ENCODE measurements at regions not wholly inside any gene's neighbourhood (a gene's known extent, or its start where the extent isn't known, plus 50 kb on each side); places are given as distances from the start of the nearest gene placed in this dataset.
"Not testable (repeated sequence)": the region's sequence is repeated elsewhere in the genome, so short reads cannot be mapped to it uniquely, and the experiment has no call there.

DNA sequence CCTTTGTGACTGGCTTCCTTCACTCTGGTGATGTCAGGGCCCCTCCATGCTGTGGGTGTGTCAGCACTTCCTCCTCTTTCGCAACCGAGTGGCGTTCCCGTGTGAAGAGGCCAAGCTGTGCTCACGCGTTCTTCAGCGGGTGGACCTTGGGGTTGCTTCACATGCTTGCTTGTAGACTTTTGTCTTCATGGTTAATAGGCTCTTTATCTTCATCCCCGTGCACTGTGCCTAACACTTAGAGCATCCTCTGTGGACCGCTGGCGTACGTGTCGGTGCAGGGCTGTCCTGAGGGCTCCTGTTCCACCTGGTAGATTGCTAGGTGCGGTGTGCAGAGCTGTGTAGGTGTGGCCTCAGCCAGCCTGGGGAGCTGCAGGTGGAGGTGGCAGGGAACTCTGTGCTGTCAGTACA, 182.3 kb downstream of the OR4M2 start:
- DNase-seq (ENCODE audit: low spot score) = no peak

DNA sequence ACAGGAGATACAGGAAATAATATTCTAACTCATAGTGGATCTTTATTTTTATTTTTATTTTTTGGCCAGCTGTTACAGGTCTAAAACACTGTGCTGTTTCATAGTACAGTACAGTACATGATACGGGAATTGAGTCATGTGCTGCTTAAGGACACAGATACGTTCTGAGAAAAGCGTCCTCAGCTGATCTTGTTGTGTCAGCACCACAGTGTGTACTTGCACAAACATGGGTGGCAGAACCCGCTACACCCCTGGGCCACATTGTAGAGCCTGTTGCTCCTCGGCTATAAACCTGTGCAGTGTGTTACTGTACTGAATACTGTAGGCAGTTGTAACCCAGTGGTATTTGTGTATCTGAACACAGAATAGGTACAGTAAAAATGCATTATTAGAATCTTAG, 183.4 kb downstream of the OR4M2 start:
- no peak for DNase-seq (ENCODE audit: low spot score)

GRCh38 chr15:22264272-22264671, 183.9 kb downstream of the OR4M2 start:
- not testable (repeated sequence) for DNase-seq (ENCODE audit: low spot score)

DNA sequence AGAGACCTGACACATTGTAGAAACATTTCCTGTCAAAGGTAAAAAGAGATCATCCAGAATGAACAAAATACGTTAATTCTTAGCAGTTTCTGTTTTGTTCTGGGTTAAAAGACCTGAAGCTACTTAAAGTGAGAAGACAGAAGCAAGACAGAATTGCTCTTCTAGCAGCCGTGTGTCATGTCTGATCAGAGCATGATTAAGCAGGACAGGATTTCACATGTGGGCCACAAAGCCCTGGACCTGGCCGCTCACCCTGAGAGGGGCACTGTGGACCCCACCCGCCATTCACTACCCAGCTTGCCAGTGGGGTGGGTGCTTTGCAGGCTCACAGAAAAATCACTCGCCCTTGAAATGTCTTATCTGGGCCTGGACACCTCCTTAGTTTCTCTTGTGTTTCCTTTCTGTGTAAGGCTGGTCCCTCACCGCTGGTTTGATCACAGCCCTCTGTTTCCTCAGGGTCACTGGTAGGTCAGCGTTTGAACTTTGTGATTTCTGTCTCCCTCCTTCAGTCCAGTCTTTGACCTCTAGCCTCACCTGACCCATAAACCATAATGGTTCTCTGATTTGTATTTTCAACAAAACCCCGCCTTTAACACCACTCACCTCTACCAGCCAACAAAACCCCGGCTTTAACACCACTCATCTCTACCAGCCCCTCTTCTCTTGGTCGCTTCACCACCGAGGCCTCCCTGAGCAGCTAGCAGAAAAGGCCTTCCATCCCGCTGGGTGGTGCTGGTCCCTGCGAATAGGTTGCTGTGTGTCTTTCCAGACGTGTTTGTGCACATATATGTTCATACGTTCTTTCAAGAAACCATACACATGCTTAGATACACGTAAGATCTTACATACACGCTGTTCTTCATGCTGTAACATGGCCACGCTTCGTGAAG, 185.0 kb downstream of the OR4M2 start:
- no peak for DNase-seq (ENCODE audit: low spot score)

- no peak for DNase-seq (ENCODE audit: low spot score)
These were observed 185.6 kb downstream of the OR4M2 start for GRCh38 chr15:22265970-22266369.

DNA sequence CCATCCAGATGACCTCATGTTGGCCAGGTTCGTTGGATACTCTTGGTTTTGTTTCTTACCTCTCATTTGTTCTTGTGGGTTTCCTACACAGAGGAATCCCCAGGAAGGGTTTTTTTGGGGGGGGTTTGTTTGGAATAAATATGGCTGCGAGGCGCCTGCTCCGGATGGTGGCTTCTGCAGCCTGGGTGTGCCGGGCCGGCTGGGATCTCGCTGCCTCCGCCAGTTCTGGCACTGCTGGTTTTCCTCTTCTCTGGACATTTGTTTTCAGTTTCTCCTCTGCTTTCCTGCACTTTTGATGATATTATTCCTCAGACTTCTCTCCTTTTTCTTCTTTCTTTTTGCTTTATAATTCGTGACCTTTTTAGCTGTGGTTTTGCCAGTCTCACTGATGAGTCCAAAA, 187.4 kb downstream of the OR4M2 start:
- DNase-seq (ENCODE audit: low spot score) = no peak

DNA sequence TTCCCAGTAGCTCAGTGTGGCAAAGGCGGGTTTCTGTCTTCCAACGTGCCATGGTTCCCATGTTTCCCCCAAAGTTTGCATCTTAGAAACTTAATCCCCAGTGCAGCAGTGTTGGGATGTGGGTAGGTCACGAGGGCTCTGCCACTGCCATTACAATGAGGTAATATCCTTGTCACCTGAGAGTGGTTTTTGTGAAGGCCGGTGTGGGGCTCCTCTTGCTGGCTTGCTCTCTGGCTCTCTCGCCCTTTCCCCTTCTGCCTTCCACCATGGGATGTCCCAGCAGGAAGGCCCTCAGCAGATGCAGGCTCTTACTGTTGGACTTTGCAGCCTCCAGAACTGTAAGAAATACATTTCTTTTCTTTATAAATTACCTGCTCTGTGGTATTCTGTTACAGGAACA, 187.9 kb downstream of the OR4M2 start:
- DNase-seq (ENCODE audit: low spot score) = not testable (repeated sequence)

- DNase-seq (ENCODE audit: low spot score) = not testable (repeated sequence)
These were observed 188.3 kb downstream of the OR4M2 start for GRCh38 chr15:22268654-22269053.

DNA sequence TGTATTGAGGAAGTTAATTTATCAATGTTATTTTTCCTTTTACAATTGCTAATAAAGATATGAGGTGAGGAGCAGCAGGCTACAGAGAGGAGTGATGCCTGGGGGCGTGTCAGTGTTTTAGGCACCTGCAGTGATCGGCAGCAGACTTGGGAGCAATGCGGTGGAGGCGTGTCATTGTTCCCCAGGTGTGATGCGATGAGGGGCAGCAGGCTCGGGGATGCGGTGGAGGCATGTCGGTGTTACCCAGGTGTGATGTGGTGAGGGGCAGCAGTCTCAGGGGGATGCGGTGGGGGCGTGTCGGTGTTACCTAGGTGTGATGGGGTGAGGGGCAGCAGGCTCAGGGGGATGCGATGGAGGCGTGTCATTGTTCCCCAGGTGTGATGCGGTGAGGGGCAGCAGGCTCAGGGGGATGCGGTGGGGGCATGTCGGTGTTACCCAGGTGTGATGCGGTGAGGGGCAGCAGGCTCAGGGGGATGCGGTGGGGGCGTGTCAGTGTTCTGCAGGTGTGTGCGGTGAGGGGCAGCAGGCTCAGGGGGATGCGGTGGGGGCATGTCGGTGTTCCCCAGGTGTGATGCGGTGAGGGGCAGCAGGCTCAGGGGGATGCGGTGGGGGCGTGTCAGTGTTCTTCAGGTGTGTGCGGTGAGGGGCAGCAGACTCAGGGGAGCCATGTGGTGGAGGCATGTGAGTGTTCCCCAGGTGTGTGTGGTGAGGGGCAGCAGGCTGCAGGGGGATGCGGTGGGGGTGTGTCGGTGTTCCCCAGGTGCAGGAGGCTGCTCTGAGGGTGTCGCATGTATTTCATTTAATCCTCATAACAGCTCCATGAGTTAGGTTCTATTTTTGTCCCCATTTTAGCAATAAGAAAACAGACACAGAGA, 186.2 kb upstream of the GOLGA6L22 start:
- DNase-seq (ENCODE audit: low spot score) = not testable (repeated sequence)

GRCh38 chr15:22273185-22273584, 185.5 kb upstream of the GOLGA6L22 start:
- DNase-seq (ENCODE audit: low spot score) = not testable (repeated sequence)

DNA sequence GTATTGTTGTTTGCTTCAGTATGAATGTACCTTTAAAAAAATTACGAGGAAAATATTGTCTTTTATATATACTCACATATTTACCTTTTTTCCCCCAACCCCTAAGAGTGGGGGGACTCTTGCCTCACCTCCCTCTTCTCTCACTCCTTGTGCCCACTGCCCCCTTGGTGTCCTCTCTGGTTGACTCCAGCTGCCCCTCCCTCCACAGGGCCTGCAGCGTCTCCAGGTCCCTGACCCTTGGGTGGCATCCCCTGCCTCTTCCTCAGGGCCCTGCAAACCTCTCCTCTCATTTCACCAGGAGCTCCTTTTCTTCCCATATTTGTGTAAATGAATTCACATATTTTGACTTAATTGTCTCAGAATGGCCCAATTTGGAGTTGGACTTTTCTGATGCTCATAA, 184.3 kb upstream of the GOLGA6L22 start:
- not testable (repeated sequence) for DNase-seq (ENCODE audit: low spot score)

GRCh38 chr15:22280770-22281169, 177.9 kb upstream of the GOLGA6L22 start:
- not testable (repeated sequence) for DNase-seq (ENCODE audit: low spot score)

- not testable (repeated sequence) for DNase-seq (ENCODE audit: low spot score)
These were observed 175.7 kb upstream of the GOLGA6L22 start for GRCh38 chr15:22282794-22283533.

- not testable (repeated sequence) for DNase-seq (ENCODE audit: low spot score)
These were observed 173.8 kb upstream of the GOLGA6L22 start for GRCh38 chr15:22284795-22285420.

DNA sequence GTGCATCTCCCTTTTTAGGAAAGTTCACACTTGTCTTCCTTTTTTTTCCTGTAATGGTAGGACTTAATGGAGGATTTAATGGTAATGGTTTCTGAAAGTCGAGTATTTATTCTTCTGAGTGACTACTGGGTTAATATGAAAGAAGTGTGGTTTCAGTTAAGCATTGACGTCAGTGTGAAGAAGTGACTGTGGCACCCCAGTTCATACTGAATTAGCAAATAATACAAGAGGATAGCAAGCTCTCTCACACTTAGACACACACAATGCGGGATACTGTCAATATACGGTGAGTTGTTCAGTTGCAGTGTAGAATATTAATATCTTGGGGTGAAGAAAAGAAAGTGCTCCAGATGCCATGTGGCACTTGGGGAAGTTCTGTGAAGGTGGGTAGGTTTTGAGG, 167.6 kb upstream of the GOLGA6L22 start:
- DNase-seq (ENCODE audit: low spot score) = not testable (repeated sequence)

DNA sequence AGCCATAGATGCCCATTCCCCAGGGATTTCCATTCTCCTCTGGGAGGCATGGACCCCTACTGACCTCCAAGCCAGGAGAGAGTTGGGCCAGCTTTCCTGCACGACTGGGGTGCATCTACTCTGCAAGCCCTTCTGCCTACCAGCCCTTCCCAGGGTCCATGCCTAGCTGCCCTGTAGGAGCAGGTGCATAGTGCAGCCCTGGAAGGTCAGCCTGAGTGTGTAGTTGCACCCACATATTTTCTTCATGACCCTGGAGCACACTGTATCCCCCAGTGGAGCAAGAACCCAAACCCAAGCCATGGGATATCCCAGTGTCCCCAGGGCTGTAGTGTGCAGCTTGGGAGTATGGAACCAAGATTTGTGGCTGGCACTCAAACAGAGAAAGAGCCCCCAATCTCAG, 155.6 kb upstream of the GOLGA6L22 start:
- DNase-seq (ENCODE audit: low spot score) = not testable (repeated sequence)

Measured in iPS-NIHi11 (cell line).